Fibroblast of villous mesenchyme (primary cell): ENCODE measurements at regions not wholly inside any gene's neighbourhood (a gene's known extent, or its start where the extent isn't known, plus 50 kb on each side); places are given as distances from the start of the nearest gene placed in this dataset. TPM values are rescaled to one million over a fixed set of nuclear protein-coding genes. Genes with fewer than 3 reads are reported as not detected.

Source experiments
- DNase-seq: peaks from one replicate; pipeline ENCODE4 v3.0.0-alpha.2; 2010; ENCODE audit warnings: low read depth
- H3K4me3 ChIP-seq: 2 replicates; pipeline ENCODE4 v1.5.1; 2011; ENCODE audit warnings: low read depth, mild to moderate bottlenecking, low read length
- CTCF ChIP-seq: IDR thresholded peaks from 2 replicates; pipeline ENCODE4 v1.5.1; 2012; ENCODE audit warnings: low read depth, mild to moderate bottlenecking, low read length; ENCODE audit not compliant: insufficient read depth
- small RNA-seq: library from RNA; depleted of rRNA; stranded (forward); fragments of <200 nt; gene quantifications from one replicate; pipeline ENCODE3, GENCODE V24; 2012

- TF ChIP-seq CTCF: no peak
- no peak overlapping the region for H3K4me3 ChIP-seq
- no peak for DNase-seq
These were observed 63.8 kb upstream of the PPP1R9A start for GRCh38 chr7:94843553-94843952.

- no peak for DNase-seq
- TF ChIP-seq CTCF: no peak
- H3K4me3 ChIP-seq: no peak overlapping the region
These were observed 58.9 kb upstream of the PPP1R9A start for GRCh38 chr7:94848531-94848930.

GRCh38 chr7:94848992-94849576, 58.3 kb upstream of the PPP1R9A start:
- TF ChIP-seq CTCF: no peak
- no peak overlapping the region for H3K4me3 ChIP-seq
- DNase-seq: no peak

- no peak for DNase-seq
- no peak overlapping the region for H3K4me3 ChIP-seq
- TF ChIP-seq CTCF: no peak
These were observed 57.7 kb upstream of the PPP1R9A start for GRCh38 chr7:94849636-94850208.

- no peak for TF ChIP-seq CTCF
- no peak for DNase-seq
- no peak overlapping the region for H3K4me3 ChIP-seq
These were observed 51.8 kb upstream of the PPP1R9A start for GRCh38 chr7:94855589-94855988.

GRCh38 chr7:94856643-94857042, 50.8 kb upstream of the PPP1R9A start:
- no peak overlapping the region for H3K4me3 ChIP-seq
- DNase-seq: no peak
- TF ChIP-seq CTCF: no peak

Small RNAs in the stretch of these regions (small RNA-seq; reads per million reads assigned to genes)
- not detected for gene RN7SKP129
- gene RNU6-956P: not detected
